ENCODE measurements at regions not wholly inside any gene's neighbourhood (a gene's known extent, or its start where the extent isn't known, plus 50 kb on each side); places are given as distances from the start of the nearest gene placed in this dataset.

- TF ChIP-seq POLR2A (IDR thresholded peaks at IDR 0.05) (no peak), CTCF (IDR thresholded peaks at IDR 0.05) (no peak), POLR2AphosphoS5 (IDR thresholded peaks at IDR 0.05) (no peak), EP300 (IDR thresholded peaks at IDR 0.05) (no peak)
- Histone ChIP-seq H3K9me3 (no peaks in the 10 kb centered on the region), H3K4me3 (no peak overlapping the region), H3K36me3 (no peaks in the 10 kb centered on the region), H3K4me1 (peaks cover 0 to 6% (median 0%) of the 10 kb centered on the region in 4 donors), H3K27me3 (no peaks in the 10 kb centered on the region), H3K27ac (no peak overlapping the region)
- intact Hi-C loops (cut with DNase I): no loop called here
- 87 to 95% methylated on average over 3 of the region's 3 CpGs for WGBS, 2 donors
- DNase-seq: no peak
These were observed 96.1 kb upstream of the EGLN3 start for GRCh38 chr14:34046799-34047520.

GRCh38 chr14:34044666-34045306, 93.9 kb upstream of the EGLN3 start:
- no peak overlapping the region for H3K4me3 ChIP-seq
- intact Hi-C loops (cut with DNase I): no loop called here
- H3K36me3 ChIP-seq: no peaks in the 10 kb centered on the region
- no peaks in the 10 kb centered on the region for H3K4me1 ChIP-seq
- DNase-seq: no peak
- H3K9me3 ChIP-seq: no peaks in the 10 kb centered on the region
- TF ChIP-seq POLR2AphosphoS5 (IDR thresholded peaks at IDR 0.05) (no peak), POLR2A (IDR thresholded peaks at IDR 0.05) (no peak), EP300 (IDR thresholded peaks at IDR 0.05) (no peak), CTCF (IDR thresholded peaks at IDR 0.05) (no peak)
- H3K27me3 ChIP-seq: no peaks in the 10 kb centered on the region
- H3K27ac ChIP-seq: no peak overlapping the region
- 71 to 95% methylated on average over 4 to 9 of the region's 9 CpGs for WGBS, 2 donors

- TF ChIP-seq CTCF (IDR thresholded peaks at IDR 0.05) (no peak), POLR2A (IDR thresholded peaks at IDR 0.05) (no peak), EP300 (IDR thresholded peaks at IDR 0.05) (no peak), POLR2AphosphoS5 (IDR thresholded peaks at IDR 0.05) (no peak)
- Histone ChIP-seq H3K9me3 (no peaks in the 10 kb centered on the region), H3K36me3 (no peaks in the 10 kb centered on the region), H3K4me3 (no peak overlapping the region), H3K27me3 (no peaks in the 10 kb centered on the region), H3K4me1 (no peaks in the 10 kb centered on the region), H3K27ac (no peak overlapping the region)
- DNase-seq: no peak
- intact Hi-C loops (cut with DNase I): no loop called here
- 96 to 97% methylated on average over 4 of the region's 4 CpGs for WGBS, 2 donors
These were observed 93.4 kb upstream of the EGLN3 start for GRCh38 chr14:34044373-34044637.

- H3K9me3 ChIP-seq: no peaks in the 10 kb centered on the region
- H3K4me1 ChIP-seq: no peaks in the 10 kb centered on the region
- H3K36me3 ChIP-seq: no peaks in the 10 kb centered on the region
- H3K27ac ChIP-seq: no peak overlapping the region
- intact Hi-C loops (cut with DNase I): no loop called here
- DNase-seq: no peak
- 25 to 44% methylated on average over 4 of the region's 4 CpGs for WGBS, 2 donors
- TF ChIP-seq POLR2AphosphoS5 (IDR thresholded peaks at IDR 0.05) (no peak), POLR2A (IDR thresholded peaks at IDR 0.05) (no peak), EP300 (IDR thresholded peaks at IDR 0.05) (no peak), CTCF (IDR thresholded peaks at IDR 0.05) (no peak)
- H3K4me3 ChIP-seq: no peak overlapping the region
- no peaks in the 10 kb centered on the region for H3K27me3 ChIP-seq
These were observed 92.9 kb upstream of the EGLN3 start for GRCh38 chr14:34043627-34044372.
